ENCODE measurements at regions not wholly inside any gene's neighbourhood (a gene's known extent, or its start where the extent isn't known, plus 50 kb on each side); places are given as distances from the start of the nearest gene placed in this dataset.

GRCh38 chr20:50294164-50295088 lies 103.8 kb downstream of the CEBPB start:
- Mint-ChIP-seq H3K4me1 (ENCODE audit: low read depth) (peaks cover 25% of the 10 kb centered on the region), H3K4me3 (no peak overlapping the region), H3K27me3 (ENCODE audit: low read depth) (peaks cover 4% of the 10 kb centered on the region), H3K36me3 (ENCODE audit: low read depth) (no peaks in the 10 kb centered on the region), H3K27ac (no peak overlapping the region), H3K9me3 (no peaks in the 10 kb centered on the region)

DNA sequence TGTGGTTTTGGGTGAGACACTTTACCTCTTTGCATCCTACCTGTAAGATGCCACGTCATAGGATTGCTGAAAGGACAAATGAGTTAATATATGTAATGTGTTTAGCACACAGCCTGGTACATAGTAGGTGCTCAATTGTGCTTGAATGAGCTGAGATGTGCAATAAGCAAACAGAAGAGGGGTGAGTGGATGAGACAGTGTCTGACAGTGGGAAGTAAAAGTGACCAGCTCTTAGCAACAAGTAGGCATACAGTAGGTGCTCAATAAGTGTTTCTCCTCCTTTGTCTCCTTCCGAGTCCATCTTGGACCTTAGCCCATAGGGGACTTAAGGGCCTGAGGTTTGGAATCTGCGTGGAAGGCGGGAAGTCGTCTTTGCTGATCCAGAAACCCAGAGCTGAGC lies 104.7 kb downstream of the CEBPB start:
- H3K27me3 Mint-ChIP-seq (ENCODE audit: low read depth), result peaks cover 13% of the 10 kb centered on the region
- no peak overlapping the region for H3K4me3 Mint-ChIP-seq
- H3K36me3 Mint-ChIP-seq (ENCODE audit: low read depth), result peaks cover under 1% of the 10 kb centered on the region
- H3K27ac Mint-ChIP-seq, result no peak overlapping the region
- peaks cover 2% of the 10 kb centered on the region for H3K9me3 Mint-ChIP-seq
- H3K4me1 Mint-ChIP-seq (ENCODE audit: low read depth), result peaks cover 26% of the 10 kb centered on the region

- no peak overlapping the region for H3K4me3 Mint-ChIP-seq
- peaks cover 28% of the 10 kb centered on the region for H3K4me1 Mint-ChIP-seq (ENCODE audit: low read depth)
- peaks cover 16% of the 10 kb centered on the region for H3K27me3 Mint-ChIP-seq (ENCODE audit: low read depth)
- peak overlapping the region; percentile 42 for H3K27ac Mint-ChIP-seq
- peaks cover 3% of the 10 kb centered on the region for H3K36me3 Mint-ChIP-seq (ENCODE audit: low read depth)
- peaks cover 4% of the 10 kb centered on the region for H3K9me3 Mint-ChIP-seq
Observed at GRCh38 chr20:50295762-50296449, 105.3 kb downstream of the CEBPB start.

DNA sequence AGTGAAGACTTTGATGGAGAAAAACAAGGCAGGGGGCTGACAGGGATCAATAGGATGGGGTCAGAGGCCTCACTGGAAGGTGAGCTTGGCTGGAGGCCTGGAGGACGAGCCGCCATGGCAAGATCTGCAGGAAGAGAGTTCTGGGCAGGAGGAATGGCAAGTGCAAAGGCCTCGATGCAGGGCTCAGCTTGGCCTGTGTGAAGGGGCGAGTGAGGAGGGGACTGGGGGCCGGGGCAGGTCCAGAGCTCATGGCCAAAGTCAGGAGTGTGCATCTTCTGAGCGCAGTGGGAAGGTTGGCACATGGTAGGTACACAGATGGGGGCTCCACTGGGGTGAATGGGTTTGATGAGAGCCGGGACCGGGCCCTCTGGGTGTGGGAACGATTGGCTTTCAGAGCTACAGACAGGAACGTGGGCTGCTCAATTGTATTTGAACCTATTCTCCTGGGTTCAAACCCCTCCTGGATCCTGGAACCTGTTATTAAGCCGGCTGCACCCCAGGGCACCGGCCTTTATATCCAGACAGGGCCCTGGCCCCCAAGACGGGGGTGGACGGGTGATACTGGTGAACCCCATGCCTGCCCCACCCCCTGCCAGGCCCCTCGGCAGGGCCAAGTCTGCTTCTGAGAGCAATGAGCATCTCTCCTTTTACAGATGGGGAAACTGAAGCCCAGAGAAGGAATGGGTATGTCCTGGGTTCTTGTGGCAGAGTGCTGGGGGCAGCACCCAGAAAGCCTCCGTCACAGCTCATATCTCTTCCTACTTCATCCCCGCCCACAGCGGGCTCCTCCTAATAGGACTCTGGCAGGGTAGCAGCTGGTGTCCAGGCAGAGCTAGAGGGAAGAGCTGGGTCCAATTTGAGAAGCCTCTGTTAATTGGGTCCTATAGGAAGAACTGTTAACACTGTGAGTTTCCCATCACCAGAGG lies 106.1 kb downstream of the CEBPB start:
- Mint-ChIP-seq H3K9me3 (peaks cover 4% of the 10 kb centered on the region), H3K36me3 (ENCODE audit: low read depth) (peaks cover 3% of the 10 kb centered on the region), H3K4me1 (ENCODE audit: low read depth) (peaks cover 28% of the 10 kb centered on the region), H3K27ac (peak overlapping the region; percentile 42), H3K4me3 (no peak overlapping the region), H3K27me3 (ENCODE audit: low read depth) (peaks cover 21% of the 10 kb centered on the region)

DNA sequence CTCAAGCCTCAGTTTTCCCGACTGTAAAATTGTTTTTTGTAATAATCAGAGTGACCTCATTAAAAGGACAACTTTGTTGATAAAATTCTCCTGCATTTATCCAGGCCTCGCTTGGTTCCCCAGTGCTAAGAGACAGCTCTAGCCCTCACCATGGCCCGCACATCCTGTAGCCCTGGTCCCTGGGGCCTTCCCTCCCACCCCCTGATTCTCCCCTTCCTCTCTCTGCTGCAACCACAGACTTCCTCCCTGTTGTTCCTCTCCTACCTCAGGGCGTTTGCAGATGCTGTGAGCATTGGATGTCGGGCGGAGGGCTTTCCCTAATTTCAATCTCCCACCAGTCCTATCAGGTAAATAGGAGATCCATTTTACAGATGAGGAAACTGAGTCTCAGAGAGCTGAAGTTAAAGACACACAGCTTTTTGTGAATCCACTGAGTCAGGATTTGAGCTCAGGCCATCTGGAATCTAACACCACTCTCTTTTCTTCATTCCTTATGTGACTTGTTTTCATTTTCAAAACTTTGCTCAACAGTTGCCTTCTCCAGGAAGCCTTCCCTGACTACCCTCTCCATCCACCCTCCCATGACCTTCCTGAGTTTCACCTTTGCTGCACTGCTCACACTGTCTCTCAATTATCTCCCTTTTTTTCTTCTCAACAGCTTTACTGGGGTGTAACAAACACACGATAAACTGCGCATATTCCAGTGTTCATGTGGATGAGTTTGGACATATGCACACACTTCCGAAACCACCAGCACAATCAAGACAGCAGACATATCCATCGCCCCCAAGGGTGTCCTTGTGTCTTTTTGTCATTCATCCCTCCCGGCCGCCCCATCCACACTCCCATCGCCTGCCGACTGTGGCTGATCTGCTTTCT lies 107.1 kb downstream of the CEBPB start:
- Mint-ChIP-seq H3K4me1 (ENCODE audit: low read depth) (peaks cover 31% of the 10 kb centered on the region), H3K27ac (no peak overlapping the region), H3K4me3 (peak overlapping the region; percentile 41), H3K36me3 (ENCODE audit: low read depth) (peaks cover 3% of the 10 kb centered on the region), H3K9me3 (peaks cover 4% of the 10 kb centered on the region), H3K27me3 (ENCODE audit: low read depth) (peaks cover 21% of the 10 kb centered on the region)

- H3K4me1 Mint-ChIP-seq (ENCODE audit: low read depth), result peaks cover 33% of the 10 kb centered on the region
- H3K36me3 Mint-ChIP-seq (ENCODE audit: low read depth), result peaks cover 3% of the 10 kb centered on the region
- H3K4me3 Mint-ChIP-seq, result no peak overlapping the region
- peaks cover 25% of the 10 kb centered on the region for H3K27me3 Mint-ChIP-seq (ENCODE audit: low read depth)
- peaks cover 4% of the 10 kb centered on the region for H3K9me3 Mint-ChIP-seq
- no peak overlapping the region for H3K27ac Mint-ChIP-seq
Observed at GRCh38 chr20:50298554-50299324, 108.1 kb downstream of the CEBPB start.

GRCh38 chr20:50299325-50299629 lies 108.6 kb downstream of the CEBPB start:
- Mint-ChIP-seq H3K4me3 (no peak overlapping the region), H3K27me3 (ENCODE audit: low read depth) (peaks cover 27% of the 10 kb centered on the region), H3K4me1 (ENCODE audit: low read depth) (peaks cover 33% of the 10 kb centered on the region), H3K9me3 (peaks cover 4% of the 10 kb centered on the region), H3K27ac (no peak overlapping the region), H3K36me3 (ENCODE audit: low read depth) (peaks cover 3% of the 10 kb centered on the region)

GRCh38 chr20:50301165-50301564 lies 110.5 kb downstream of the CEBPB start:
- Mint-ChIP-seq H3K27ac (no peak overlapping the region), H3K27me3 (ENCODE audit: low read depth) (peaks cover 27% of the 10 kb centered on the region), H3K4me3 (no peak overlapping the region), H3K9me3 (peaks cover 4% of the 10 kb centered on the region), H3K4me1 (ENCODE audit: low read depth) (peaks cover 28% of the 10 kb centered on the region), H3K36me3 (ENCODE audit: low read depth) (peaks cover 3% of the 10 kb centered on the region)

GRCh38 chr20:50301712-50302111 lies 111.1 kb downstream of the CEBPB start:
- peaks cover 4% of the 10 kb centered on the region for H3K9me3 Mint-ChIP-seq
- H3K36me3 Mint-ChIP-seq (ENCODE audit: low read depth), result peaks cover 3% of the 10 kb centered on the region
- no peak overlapping the region for H3K27ac Mint-ChIP-seq
- H3K4me3 Mint-ChIP-seq, result no peak overlapping the region
- H3K27me3 Mint-ChIP-seq (ENCODE audit: low read depth), result peaks cover 27% of the 10 kb centered on the region
- peaks cover 24% of the 10 kb centered on the region for H3K4me1 Mint-ChIP-seq (ENCODE audit: low read depth)

DNA sequence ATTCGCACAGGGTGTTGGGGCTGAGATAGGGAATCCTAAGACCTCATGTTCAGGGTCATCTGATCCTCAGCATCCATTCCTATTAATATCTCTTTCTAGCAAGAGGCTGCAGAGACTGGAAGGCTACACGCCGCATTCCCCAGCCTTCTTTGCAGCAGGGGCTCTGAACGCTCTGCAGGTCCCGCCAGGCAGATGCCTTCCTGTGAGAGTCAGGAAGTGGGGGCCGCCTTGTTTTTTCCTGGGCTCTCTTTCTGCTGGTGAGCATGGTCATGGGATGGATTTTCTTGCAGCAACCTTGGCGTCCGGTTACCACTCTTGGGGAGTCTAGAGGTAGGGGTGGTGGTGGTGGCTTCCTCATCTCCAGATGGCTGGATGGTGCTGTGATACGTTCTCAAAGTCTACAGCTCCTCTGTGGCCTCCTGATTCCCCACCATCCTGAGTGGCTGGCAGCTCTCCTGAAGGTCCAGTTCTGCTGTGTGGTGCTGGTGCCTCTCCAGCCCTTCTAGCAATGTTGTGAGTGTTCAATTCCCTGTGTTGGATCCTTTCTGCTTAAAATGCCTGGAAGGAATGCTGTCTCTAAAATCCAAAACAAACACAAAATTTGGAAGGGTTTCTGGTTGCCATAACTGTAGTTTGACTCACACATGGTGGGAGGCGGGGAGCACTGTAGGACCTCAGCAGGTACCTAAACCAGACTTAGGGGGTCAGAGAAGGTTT lies 111.9 kb downstream of the CEBPB start:
- Mint-ChIP-seq H3K27ac (no peak overlapping the region), H3K27me3 (ENCODE audit: low read depth) (peaks cover 27% of the 10 kb centered on the region), H3K36me3 (ENCODE audit: low read depth) (peaks cover 3% of the 10 kb centered on the region), H3K9me3 (peaks cover 4% of the 10 kb centered on the region), H3K4me3 (no peak overlapping the region), H3K4me1 (ENCODE audit: low read depth) (peaks cover 20% of the 10 kb centered on the region)

DNA sequence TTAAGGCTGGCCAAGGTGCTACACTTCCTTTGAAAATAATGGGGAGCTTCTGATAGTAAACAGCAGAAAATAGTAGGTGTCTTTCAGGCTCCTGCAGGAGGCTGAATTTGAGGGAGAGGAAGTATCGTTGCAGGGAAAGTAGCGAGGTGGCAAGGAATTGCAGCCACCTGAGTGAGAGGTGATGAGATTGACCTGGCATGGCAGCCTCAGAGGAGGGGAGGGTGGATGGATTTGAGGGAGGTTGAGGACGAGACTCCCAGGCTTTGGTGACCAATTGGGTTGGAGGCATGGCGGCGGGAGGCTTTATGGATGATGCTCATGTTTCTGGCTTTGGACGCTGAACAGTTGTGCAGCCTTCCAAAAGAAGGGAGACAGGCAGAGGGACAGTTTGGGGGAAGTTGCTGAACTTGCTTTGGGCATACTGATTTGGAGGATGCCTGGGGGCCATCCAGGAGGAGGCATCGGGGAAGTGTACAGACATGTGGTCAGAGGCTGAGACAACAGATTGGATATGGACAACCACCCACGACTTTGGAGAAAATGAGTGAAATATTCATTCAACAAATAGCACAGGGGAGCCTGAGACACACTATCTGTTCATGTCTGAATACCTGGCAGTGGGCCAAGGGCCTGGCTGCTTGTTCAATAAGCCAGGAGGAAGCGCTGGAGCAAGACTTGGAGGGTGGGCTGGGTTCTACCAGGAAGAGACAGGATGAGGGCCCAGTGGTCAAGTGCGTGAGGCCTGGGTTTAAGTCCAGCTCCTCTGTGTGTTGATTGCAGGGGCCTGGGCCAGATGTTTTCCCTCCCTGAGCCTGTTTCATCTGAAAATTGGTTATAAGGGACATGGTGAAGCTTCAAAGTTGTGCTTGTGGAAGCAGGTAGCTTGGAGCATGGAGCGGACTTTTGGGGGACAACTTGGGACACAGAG lies 113.2 kb downstream of the CEBPB start:
- Mint-ChIP-seq H3K36me3 (ENCODE audit: low read depth) (peaks cover 3% of the 10 kb centered on the region), H3K4me3 (no peak overlapping the region), H3K9me3 (peaks cover 4% of the 10 kb centered on the region), H3K4me1 (ENCODE audit: low read depth) (peaks cover 10% of the 10 kb centered on the region), H3K27ac (peak overlapping the region; percentile 34), H3K27me3 (ENCODE audit: low read depth) (peaks cover 27% of the 10 kb centered on the region)

DNA sequence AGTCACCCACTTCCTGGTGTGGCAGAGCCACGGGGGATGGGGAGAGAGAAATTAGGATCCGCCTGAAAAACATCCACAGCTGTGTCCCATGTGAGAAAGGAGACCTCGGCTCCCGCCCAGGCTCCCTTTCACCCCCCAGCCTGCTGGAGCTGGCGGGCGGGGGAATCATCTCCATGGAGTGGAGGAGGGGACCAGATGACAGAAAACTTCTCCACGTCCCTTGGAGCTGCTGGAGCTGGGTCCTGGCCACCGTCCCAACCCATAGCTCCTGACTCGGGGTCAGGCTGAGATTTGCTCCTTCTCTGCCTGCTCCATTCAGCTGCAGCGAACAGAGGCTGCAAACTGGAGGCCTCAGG lies 113.8 kb downstream of the CEBPB start:
- Mint-ChIP-seq H3K9me3 (peaks cover 4% of the 10 kb centered on the region), H3K4me3 (no peak overlapping the region), H3K4me1 (ENCODE audit: low read depth) (peaks cover 9% of the 10 kb centered on the region), H3K27me3 (ENCODE audit: low read depth) (peaks cover 25% of the 10 kb centered on the region), H3K36me3 (ENCODE audit: low read depth) (peaks cover 3% of the 10 kb centered on the region), H3K27ac (no peak overlapping the region)
